HEK293 (cell line): ENCODE measurements at regions not wholly inside any gene's neighbourhood (a gene's known extent, or its start where the extent isn't known, plus 50 kb on each side); places are given as distances from the start of the nearest gene placed in this dataset.

Experiments used
- CTCF ChIA-PET: fragments of 350-600 bp; formaldehyde crosslinking; extraction: SDS; loops from one replicate; lab custom pipeline; 2021; ENCODE audit warnings: antibody characterized with exemption; lab: Yijun Ruan, JAX
- POLR2A ChIA-PET: fragments of 300-600 bp; formaldehyde crosslinking; extraction: SDS; loops from one replicate; lab custom pipeline; 2020; ENCODE audit warnings: antibody characterized with exemption, inconsistent platforms; lab: Yijun Ruan, JAX
- H3K27ac ChIP-seq: fragments of 200-500 bp; sonication (Bioruptor generic); 2 replicates; pipeline ENCODE4 v1.5.1; 2014; ENCODE audit warnings: low read depth, low read length, control low read depth, inconsistent platforms; ENCODE audit errors: extremely low read depth
- H3K36me3 ChIP-seq, 2 experiments: fragments of 200-500 bp in 1 of 2; sonication (Bioruptor generic) in 1 of 2; 1 replicate in 1 of 2; 2 replicates in 1 of 2; pipeline ENCODE4 v1.5.1; 2014 to 2017; ENCODE audit warnings: inconsistent platforms in 2 of 2, low read length in 2 of 2; ENCODE audit not compliant: control insufficient read depth in 2 of 2, insufficient read depth in 1 of 2
- H3K4me1 ChIP-seq: fragments of 200-500 bp; sonication (Bioruptor generic); 2 replicates; pipeline ENCODE4 v1.5.1; 2014; ENCODE audit warnings: mild to moderate bottlenecking, low read length, inconsistent platforms; ENCODE audit not compliant: control insufficient read depth, insufficient read depth
- H3K4me3 ChIP-seq: 2 replicates; pipeline ENCODE4 v1.5.1; 2011; ENCODE audit warnings: low read depth, mild to moderate bottlenecking, control low read depth, low read length, moderate library complexity
- H3K9me3 ChIP-seq: fragments of 200-500 bp; sonication (Bioruptor generic); 2 replicates; pipeline ENCODE4 v1.5.1; 2014; ENCODE audit warnings: low read depth, low read length, inconsistent platforms; ENCODE audit not compliant: control insufficient read depth, insufficient read depth
- HOXC10 ChIP-seq: sonication (generic); formaldehyde crosslinking; IDR thresholded peaks from 2 replicates; pipeline ENCODE4 v1.8.1; 2023; ENCODE audit warnings: mild to moderate bottlenecking, missing genetic modification reagents
- MEIS1 ChIP-seq: sonication (generic); formaldehyde crosslinking; IDR thresholded peaks from 2 replicates; pipeline ENCODE4 v1.8.1; 2022; ENCODE audit warnings: missing genetic modification reagents, mild to moderate bottlenecking, borderline replicate concordance
- PRDM4 ChIP-seq: fragments of 450-650 bp; formaldehyde crosslinking; IDR thresholded peaks from 2 replicates; pipeline ENCODE4 v1.5.1; 2017; ENCODE audit warnings: missing biosample characterization, missing genetic modification characterization
- TRIM28 ChIP-seq: IDR thresholded peaks from 2 replicates; pipeline ENCODE4 v1.6.1; 2011; ENCODE audit warnings: low read length, control low read depth, borderline replicate concordance
- ZBTB48 ChIP-seq: fragments of 450-650 bp; formaldehyde crosslinking; IDR thresholded peaks from 2 replicates; pipeline ENCODE4 v1.5.1; 2016; ENCODE audit warnings: missing biosample characterization, missing genetic modification characterization
- ZNF10 ChIP-seq: fragments of 450-650 bp; formaldehyde crosslinking; IDR thresholded peaks from 2 replicates; pipeline ENCODE4 v1.5.1; 2017; ENCODE audit warnings: missing biosample characterization, missing genetic modification characterization
- ZNF114 ChIP-seq: fragments of 450-650 bp; formaldehyde crosslinking; IDR thresholded peaks from 2 replicates; pipeline ENCODE4 v1.5.0; 2017; ENCODE audit warnings: missing biosample characterization, missing genetic modification characterization
- ZNF18 ChIP-seq: fragments of 450-650 bp; formaldehyde crosslinking; IDR thresholded peaks from 2 replicates; pipeline ENCODE4 v1.5.1; 2016; ENCODE audit warnings: missing biosample characterization, missing genetic modification characterization
- ZNF19 ChIP-seq: fragments of 450-650 bp; formaldehyde crosslinking; IDR thresholded peaks from 2 replicates; pipeline ENCODE4; 2016; ENCODE audit warnings: missing biosample characterization, missing genetic modification characterization, low read depth
- ZNF311 ChIP-seq: fragments of 450-650 bp; formaldehyde crosslinking; IDR thresholded peaks from 2 replicates; pipeline ENCODE4 v1.5.1; 2017; ENCODE audit warnings: missing biosample characterization, missing genetic modification characterization, borderline replicate concordance
- ZNF354C ChIP-seq: fragments of 450-650 bp; formaldehyde crosslinking; IDR thresholded peaks from 2 replicates; pipeline ENCODE4 v1.5.1; 2016; ENCODE audit warnings: missing biosample characterization, missing genetic modification characterization, low read depth, borderline replicate concordance
- ZNF449 ChIP-seq: fragments of 450-650 bp; formaldehyde crosslinking; IDR thresholded peaks from 2 replicates; pipeline ENCODE4 v1.5.1; 2017; ENCODE audit warnings: missing biosample characterization, mild to moderate bottlenecking, missing genetic modification characterization, moderate library complexity
- ZNF521 ChIP-seq: fragments of 450-650 bp; formaldehyde crosslinking; IDR thresholded peaks from 2 replicates; pipeline ENCODE4 v1.5.1; 2017; ENCODE audit warnings: missing biosample characterization, mild to moderate bottlenecking, missing genetic modification characterization
- ZNF544 ChIP-seq: fragments of 450-650 bp; formaldehyde crosslinking; IDR thresholded peaks from 2 replicates; pipeline ENCODE4 v1.5.0; 2017; ENCODE audit warnings: missing biosample characterization, missing genetic modification characterization
- ZNF558 ChIP-seq: fragments of 450-650 bp; formaldehyde crosslinking; IDR thresholded peaks from 2 replicates; pipeline ENCODE4 v1.5.1; 2016; ENCODE audit warnings: missing biosample characterization, missing genetic modification characterization
- ZNF610 ChIP-seq: fragments of 450-650 bp; formaldehyde crosslinking; IDR thresholded peaks from 2 replicates; pipeline ENCODE4 v1.5.1; 2016; ENCODE audit warnings: missing biosample characterization, missing genetic modification characterization, borderline replicate concordance
- ZNF670 ChIP-seq: fragments of 450-650 bp; formaldehyde crosslinking; IDR thresholded peaks from 2 replicates; pipeline ENCODE4 v1.5.1; 2016; ENCODE audit warnings: missing biosample characterization, missing genetic modification characterization, low read depth

- no peaks in the 10 kb centered on the region for H3K9me3 ChIP-seq
- POLR2A ChIA-PET, result no interaction called here
- H3K4me1 ChIP-seq, result no peaks in the 10 kb centered on the region
- H3K27ac ChIP-seq, result no peak overlapping the region
- TF ChIP-seq ZNF354C (tag by site-specific recombination) (no peak), ZNF521 (tag by site-specific recombination) (no peak), ZBTB48 (no peak), HOXC10 (CRISPR knock-in tag) (no peak), ZNF558 (no peak), ZNF19 (tag by site-specific recombination) (no peak), ZNF670 (tag by site-specific recombination) (no peak), ZNF114 (no peak), ZNF610 (tag by site-specific recombination) (no peak), MEIS1 (no peak), ZNF544 (tag by site-specific recombination) (no peak), ZNF449 (tag by site-specific recombination) (no peak), PRDM4 (tag by site-specific recombination) (no peak), TRIM28 (no peak), ZNF311 (tag by site-specific recombination) (no peak)
- TF ChIP-seq, all 188 proteins: peak for 0
- CTCF ChIA-PET, result no interaction called here
- no peaks in the 10 kb centered on the region for H3K36me3 ChIP-seq
- no peak overlapping the region for H3K4me3 ChIP-seq
These were observed 63.8 kb downstream of the SLITRK2 start for GRCh38 chrX:145881175-145881995.

- no peaks in the 10 kb centered on the region for H3K4me1 ChIP-seq
- no peak overlapping the region for H3K4me3 ChIP-seq
- H3K36me3 ChIP-seq, result no peaks in the 10 kb centered on the region
- ChIA-PET CTCF (no interaction called here), POLR2A (no interaction called here)
- TF ChIP-seq ZNF18 (tag by site-specific recombination), result no peak
- peak; percentile 52; the same call in 1 of the 2 replicates for TF ChIP-seq ZNF10 (tag by site-specific recombination)
- H3K9me3 ChIP-seq, result no peaks in the 10 kb centered on the region; the same call in 1 of the 2 replicates
- H3K27ac ChIP-seq, result no peak overlapping the region
These were observed 68.8 kb downstream of the SLITRK2 start for GRCh38 chrX:145886469-145886868.
